ENCODE measurements at regions not wholly inside any gene's neighbourhood (a gene's known extent, or its start where the extent isn't known, plus 50 kb on each side); places are given as distances from the start of the nearest gene placed in this dataset.

GRCh38 chr19:31560086-31561060, 211.1 kb upstream of the TSHZ3 start:
- no peak for DNase-seq (ENCODE audit: low spot score)

GRCh38 chr19:31562966-31563612, 213.9 kb upstream of the TSHZ3 start:
- DNase-seq (ENCODE audit: low spot score): no peak

- DNase-seq (ENCODE audit: low spot score): no peak
These were observed 218.5 kb upstream of the TSHZ3 start for GRCh38 chr19:31567776-31568175.

- no peak for DNase-seq (ENCODE audit: low spot score)
These were observed 219.5 kb upstream of the TSHZ3 start for GRCh38 chr19:31568724-31569123.

- no peak for DNase-seq (ENCODE audit: low spot score)
These were observed 221.5 kb upstream of the TSHZ3 start for GRCh38 chr19:31570718-31571117.

GRCh38 chr19:31572102-31572975, 223.1 kb upstream of the TSHZ3 start:
- no peak for DNase-seq (ENCODE audit: low spot score)

GRCh38 chr19:31572976-31573298, 223.7 kb upstream of the TSHZ3 start:
- no peak for DNase-seq (ENCODE audit: low spot score)

- DNase-seq (ENCODE audit: low spot score): no peak
These were observed 225.2 kb upstream of the TSHZ3 start for GRCh38 chr19:31574251-31574973.

- no peak for DNase-seq (ENCODE audit: low spot score)
These were observed 226.7 kb upstream of the TSHZ3 start for GRCh38 chr19:31575846-31576335.

GRCh38 chr19:31578326-31578725, 229.1 kb upstream of the TSHZ3 start:
- no peak for DNase-seq (ENCODE audit: low spot score)

- no peak for DNase-seq (ENCODE audit: low spot score)
These were observed 233.9 kb upstream of the TSHZ3 start for GRCh38 chr19:31583148-31583547.

GRCh38 chr19:31586282-31586681, 237.0 kb upstream of the TSHZ3 start:
- no peak for DNase-seq (ENCODE audit: low spot score)

- no peak for DNase-seq (ENCODE audit: low spot score)
These were observed 239.9 kb upstream of the TSHZ3 start for GRCh38 chr19:31589109-31589508.

GRCh38 chr19:31591258-31591657, 242.0 kb upstream of the TSHZ3 start:
- DNase-seq (ENCODE audit: low spot score): no peak

GRCh38 chr19:31592456-31592855, 243.2 kb upstream of the TSHZ3 start:
- DNase-seq (ENCODE audit: low spot score): no peak

- DNase-seq (ENCODE audit: low spot score): no peak
These were observed 245.5 kb upstream of the TSHZ3 start for GRCh38 chr19:31594701-31595100.

- no peak for DNase-seq (ENCODE audit: low spot score)
These were observed 246.3 kb upstream of the TSHZ3 start for GRCh38 chr19:31595521-31595920.

GRCh38 chr19:31596751-31597150, 247.5 kb upstream of the TSHZ3 start:
- DNase-seq (ENCODE audit: low spot score): no peak

- DNase-seq (ENCODE audit: low spot score): no peak
These were observed 248.4 kb upstream of the TSHZ3 start for GRCh38 chr19:31597616-31598015.

- DNase-seq (ENCODE audit: low spot score): no peak
These were observed 249.5 kb upstream of the TSHZ3 start for GRCh38 chr19:31598730-31599238.

- DNase-seq (ENCODE audit: low spot score): no peak
These were observed 251.6 kb upstream of the TSHZ3 start for GRCh38 chr19:31600731-31601295.

Measured in AG08395 (cell line).